GM23338 (cell line): ENCODE measurements at regions not wholly inside any gene's neighbourhood (a gene's known extent, or its start where the extent isn't known, plus 50 kb on each side); places are given as distances from the start of the nearest gene placed in this dataset.

Experiments
- JUNB ChIP-seq: IDR thresholded peaks from one replicate; pipeline ENCODE4 v1.6.1; 2016; ENCODE audit warnings: antibody characterized with exemption; ENCODE audit not compliant: unreplicated experiment
- TF ChIP-seq, protein P1 (sequence below), 2 experiments: fragments of 200-600 bp in 1 of 2; sonication (generic) in 1 of 2; conservative IDR thresholded peaks; 2 replicates each; pipeline versions ENCODE4 v1.5.1 to v1.6.1; 2016 to 2017; ENCODE audit warnings: antibody characterized with exemption in 2 of 2, low read depth in 2 of 2, mild to moderate bottlenecking in 2 of 2, moderate library complexity in 1 of 2

GRCh38 chr3:19811689-19812088, 122.3 kb downstream of the EFHB start:
- no peak for TF ChIP-seq JUNB
- TF ChIP-seq, protein P1, sequence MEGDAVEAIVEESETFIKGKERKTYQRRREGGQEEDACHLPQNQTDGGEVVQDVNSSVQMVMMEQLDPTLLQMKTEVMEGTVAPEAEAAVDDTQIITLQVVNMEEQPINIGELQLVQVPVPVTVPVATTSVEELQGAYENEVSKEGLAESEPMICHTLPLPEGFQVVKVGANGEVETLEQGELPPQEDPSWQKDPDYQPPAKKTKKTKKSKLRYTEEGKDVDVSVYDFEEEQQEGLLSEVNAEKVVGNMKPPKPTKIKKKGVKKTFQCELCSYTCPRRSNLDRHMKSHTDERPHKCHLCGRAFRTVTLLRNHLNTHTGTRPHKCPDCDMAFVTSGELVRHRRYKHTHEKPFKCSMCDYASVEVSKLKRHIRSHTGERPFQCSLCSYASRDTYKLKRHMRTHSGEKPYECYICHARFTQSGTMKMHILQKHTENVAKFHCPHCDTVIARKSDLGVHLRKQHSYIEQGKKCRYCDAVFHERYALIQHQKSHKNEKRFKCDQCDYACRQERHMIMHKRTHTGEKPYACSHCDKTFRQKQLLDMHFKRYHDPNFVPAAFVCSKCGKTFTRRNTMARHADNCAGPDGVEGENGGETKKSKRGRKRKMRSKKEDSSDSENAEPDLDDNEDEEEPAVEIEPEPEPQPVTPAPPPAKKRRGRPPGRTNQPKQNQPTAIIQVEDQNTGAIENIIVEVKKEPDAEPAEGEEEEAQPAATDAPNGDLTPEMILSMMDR (conservative IDR thresholded peaks at IDR 0.05; ENCODE audit: low read depth in 2 of 2), result no peak
